Left renal cortex interstitium (tissue), 4 donors: ENCODE measurements at regions not wholly inside any gene's neighbourhood (a gene's known extent, or its start where the extent isn't known, plus 50 kb on each side); places are given as distances from the start of the nearest gene placed in this dataset.

Source experiments
- DNase-seq, 4 donors: peaks; one replicate each; pipeline ENCODE4 v3.0.0-alpha.2; 2013; ENCODE audit warnings: low read depth in 4 of 4, low spot score in 2 of 4, missing footprints in 1 of 4

DNA sequence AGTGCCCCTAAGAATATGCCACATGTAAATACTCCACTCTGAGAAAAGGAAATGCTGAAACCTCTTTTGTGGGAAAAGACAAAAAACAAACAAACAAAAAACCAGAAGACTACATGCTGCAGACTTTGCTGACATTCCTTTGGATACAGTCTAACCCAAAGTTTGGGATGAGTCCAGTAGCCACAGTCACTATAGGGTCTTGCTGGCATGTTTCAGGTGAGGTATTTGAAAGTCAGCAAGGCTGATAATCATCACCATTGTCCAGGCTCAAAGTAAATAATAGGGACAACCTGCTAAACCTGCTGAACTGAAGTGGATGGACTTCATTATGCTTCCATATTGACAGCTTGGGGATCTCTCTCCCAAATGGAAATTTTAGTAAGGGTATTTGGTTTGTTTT lies 1087.0 kb upstream of the LRRTM3 start:
- no peak for DNase-seq

DNA sequence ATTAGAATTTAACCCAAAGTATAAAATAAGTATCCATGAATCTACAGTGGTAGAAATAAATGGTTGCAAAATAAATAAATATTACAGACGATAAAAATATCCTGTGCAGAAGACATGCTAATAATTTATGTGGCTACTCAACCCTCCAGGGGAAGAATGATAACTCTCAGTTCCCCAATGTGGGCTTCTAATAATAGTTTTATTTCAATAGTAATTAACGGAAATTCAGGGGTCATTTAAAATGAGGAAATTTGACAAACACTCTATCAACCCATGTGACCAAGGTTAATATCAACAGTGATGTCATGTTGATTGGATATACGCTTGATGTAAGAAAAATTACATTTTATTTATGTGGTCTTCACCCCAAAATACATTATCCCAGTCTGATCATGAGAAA lies 1082.6 kb upstream of the LRRTM3 start:
- no peak for DNase-seq

DNA sequence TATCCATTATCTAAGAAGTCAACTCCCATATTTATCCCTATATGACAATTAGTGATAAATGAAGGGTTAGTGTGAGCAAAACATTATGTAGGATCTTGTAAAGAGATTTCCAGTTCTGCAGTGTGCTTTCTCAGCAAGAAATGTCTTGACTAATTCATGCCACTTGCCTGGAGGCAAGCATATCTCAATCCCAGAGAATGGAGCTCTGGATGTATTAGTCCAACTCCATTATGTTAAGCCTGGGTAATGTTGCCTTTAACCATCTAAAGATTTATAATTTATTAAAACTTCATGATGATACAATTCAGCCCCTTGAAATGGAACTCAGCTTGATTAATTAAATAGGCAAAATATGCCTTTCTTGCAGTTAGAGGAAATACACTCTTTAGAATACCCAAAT lies 1079.9 kb upstream of the LRRTM3 start:
- DNase-seq, result no peak

DNA sequence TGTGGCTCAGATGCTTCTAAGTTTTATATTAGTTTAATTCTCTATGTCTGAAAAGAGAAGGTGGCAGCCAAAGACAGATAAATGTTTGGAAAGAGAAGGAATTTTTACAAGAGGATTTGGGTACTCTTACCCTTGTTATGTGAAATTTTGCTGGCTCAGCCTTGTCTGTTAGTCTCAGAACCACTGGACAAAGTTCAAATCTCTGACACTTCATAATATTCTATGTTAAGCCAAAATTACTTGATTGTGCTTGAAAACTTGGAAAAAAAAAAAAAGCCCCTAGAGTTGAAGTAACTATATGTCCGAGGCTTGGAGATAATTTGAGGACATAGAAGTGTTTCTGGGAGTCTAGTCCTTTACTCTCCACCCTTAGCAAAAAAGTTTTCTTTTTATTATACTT lies 1079.3 kb upstream of the LRRTM3 start:
- DNase-seq, result no peak

DNA sequence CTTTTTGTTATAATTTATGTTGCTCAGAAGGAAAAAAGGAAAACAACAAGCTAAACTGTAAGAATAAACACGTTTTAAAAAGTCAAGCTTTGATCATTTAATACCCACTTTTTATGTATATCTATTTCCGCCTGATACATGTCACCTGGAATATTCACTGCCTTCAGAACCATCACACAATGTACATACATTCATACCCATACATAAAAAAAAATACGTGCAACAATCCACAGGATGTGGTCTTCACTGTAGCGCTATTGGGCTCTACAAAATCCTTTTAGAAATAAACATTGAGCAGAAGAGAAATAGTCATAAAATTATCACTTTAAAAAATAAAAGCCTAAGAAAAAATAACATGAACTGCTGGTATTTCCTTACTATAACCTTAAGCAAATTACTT lies 1078.9 kb upstream of the LRRTM3 start:
- no peak for DNase-seq

DNA sequence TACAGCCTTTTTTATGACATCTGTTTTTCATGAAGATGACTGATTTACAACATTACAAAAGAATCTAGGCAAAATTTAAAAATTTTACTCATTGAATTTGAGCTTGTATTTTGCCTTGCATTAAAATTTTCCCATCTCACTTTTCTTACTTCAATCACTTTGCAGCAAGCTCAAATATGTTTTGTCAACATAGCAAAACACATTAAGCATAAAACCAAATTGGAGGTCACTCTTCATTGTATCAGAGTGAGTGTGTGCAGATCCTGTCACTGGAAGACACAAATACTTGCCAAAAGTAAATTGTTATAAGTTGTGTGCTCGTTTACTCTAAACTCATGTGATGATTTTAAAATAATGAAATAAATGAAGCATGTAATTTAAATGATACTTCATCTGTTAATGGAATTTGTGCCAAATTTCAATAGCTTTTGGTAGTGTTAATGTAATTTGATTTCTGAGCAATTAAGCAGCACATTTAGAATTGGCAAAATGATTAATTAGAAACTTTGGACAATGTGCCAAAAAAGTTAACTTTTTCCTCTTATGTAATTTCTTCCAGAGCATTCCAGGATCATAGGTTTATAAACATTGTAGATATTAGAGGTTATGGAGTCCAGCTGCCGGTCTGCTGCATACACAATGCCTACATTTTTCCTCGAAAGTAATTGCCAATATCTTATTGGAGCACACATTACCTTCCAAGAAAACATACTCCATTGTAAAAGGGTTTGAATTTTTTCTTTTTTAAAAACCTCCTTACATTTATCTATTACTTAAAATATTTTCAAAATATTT lies 1078.2 kb upstream of the LRRTM3 start:
- DNase-seq, result no peak

DNA sequence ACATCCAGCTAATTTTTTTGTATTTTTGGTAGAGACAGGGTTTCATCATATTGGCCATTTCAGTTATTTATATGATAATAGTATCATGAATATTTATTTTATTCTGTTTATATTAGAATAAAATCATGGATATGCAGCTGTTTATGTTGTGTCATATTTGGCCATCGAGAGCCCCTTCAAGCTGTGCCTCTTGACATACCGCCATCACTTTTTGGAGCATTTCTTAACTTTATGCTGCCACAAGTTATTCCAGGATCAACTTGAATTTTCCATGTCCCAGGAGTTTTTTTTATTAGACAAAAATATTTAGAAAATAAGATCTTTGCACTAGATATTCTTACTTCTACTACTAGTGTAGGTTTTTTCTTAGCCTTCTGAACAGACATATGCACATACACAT lies 1067.0 kb upstream of the LRRTM3 start:
- no peak for DNase-seq

DNA sequence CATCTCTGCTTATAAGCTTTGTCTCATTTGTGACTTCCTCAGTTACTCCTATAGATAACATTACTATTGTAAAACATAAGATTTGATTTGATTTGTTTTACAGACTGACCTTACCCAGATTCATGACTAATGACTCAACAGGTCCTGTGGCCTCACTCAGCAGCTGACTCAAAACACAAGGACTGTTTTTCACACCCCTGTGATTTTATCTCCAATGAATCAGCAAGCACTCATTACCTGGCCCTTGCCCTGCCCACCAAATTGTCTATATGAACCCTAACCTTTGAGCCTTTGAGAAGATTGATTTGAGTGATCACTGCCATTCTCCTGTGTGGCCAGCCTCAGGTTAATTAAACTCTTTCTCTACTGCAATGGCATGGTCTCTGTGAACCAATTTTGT lies 1064.6 kb upstream of the LRRTM3 start:
- no peak for DNase-seq
